Large intestine (tissue), 3 donors: ENCODE measurements at regions not wholly inside any gene's neighbourhood (a gene's known extent, or its start where the extent isn't known, plus 50 kb on each side); places are given as distances from the start of the nearest gene placed in this dataset.

ENCODE experiments used
- DNase-seq, 2 donors: peaks; one replicate each; pipeline versions ENCODE4 v3.0.0 to v3.0.0-alpha.2; 2013
- H3K27ac ChIP-seq: one replicate; pipeline ENCODE4 v1.5.1; 2013; ENCODE audit warnings: low read length
- H3K27me3 ChIP-seq: 2 replicates; pipeline ENCODE4 v1.6.1; 2013; ENCODE audit warnings: low read length; ENCODE audit not compliant: control insufficient read depth, insufficient read depth
- H3K36me3 ChIP-seq: 2 replicates; pipeline ENCODE4 v1.6.1; 2013; ENCODE audit warnings: low read length; ENCODE audit not compliant: control insufficient read depth, insufficient read depth
- H3K4me1 ChIP-seq: one replicate; pipeline ENCODE4 v1.6.1; 2013; ENCODE audit warnings: low read length; ENCODE audit not compliant: control insufficient read depth, insufficient read depth
- H3K4me3 ChIP-seq: one replicate; pipeline ENCODE4 v1.5.1; 2013; ENCODE audit warnings: low read length
- H3K9me3 ChIP-seq: one replicate; pipeline ENCODE4 v1.6.1; 2013; ENCODE audit warnings: mild to moderate bottlenecking, low read depth, low read length, moderate library complexity; ENCODE audit not compliant: control insufficient read depth
- WGBS: methylation state at CpG from one replicate; pipeline ENCODE4 v1.1.5; 2013; ENCODE audit warnings: low lambda C conversion rate; ENCODE audit not compliant: insufficient coverage; 5-methylcytosine and 5-hydroxymethylcytosine counted together

DNA sequence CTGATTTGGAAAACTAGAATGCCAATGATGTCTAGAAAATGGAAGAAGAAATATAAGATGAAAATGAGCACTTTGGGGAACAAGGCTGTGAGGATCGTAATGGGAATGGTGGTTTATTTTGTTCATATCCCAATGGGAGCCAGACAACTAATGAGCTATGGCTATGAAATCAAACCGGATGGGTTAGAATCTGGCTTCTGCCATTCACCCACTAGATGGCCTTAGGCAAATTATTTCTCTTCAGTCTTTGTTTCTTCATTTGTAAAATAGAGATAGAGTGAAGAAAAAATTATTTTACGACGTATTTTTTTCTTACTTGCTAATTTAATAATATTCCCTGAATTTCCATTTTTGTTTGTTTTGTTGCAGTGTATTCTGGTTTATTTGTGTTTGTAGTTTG, 572.1 kb upstream of the IGFBP3 start:
- WGBS = 100% methylated on average over 4 of the region's 4 CpGs
- DNase-seq = no peak
- no peaks in the 10 kb centered on the region for H3K36me3 ChIP-seq
- H3K27me3 ChIP-seq = no peaks in the 10 kb centered on the region
- H3K27ac ChIP-seq = no peak overlapping the region
- no peak overlapping the region for H3K4me3 ChIP-seq
- no peaks in the 10 kb centered on the region for H3K4me1 ChIP-seq
- H3K9me3 ChIP-seq = no peaks in the 10 kb centered on the region

DNA sequence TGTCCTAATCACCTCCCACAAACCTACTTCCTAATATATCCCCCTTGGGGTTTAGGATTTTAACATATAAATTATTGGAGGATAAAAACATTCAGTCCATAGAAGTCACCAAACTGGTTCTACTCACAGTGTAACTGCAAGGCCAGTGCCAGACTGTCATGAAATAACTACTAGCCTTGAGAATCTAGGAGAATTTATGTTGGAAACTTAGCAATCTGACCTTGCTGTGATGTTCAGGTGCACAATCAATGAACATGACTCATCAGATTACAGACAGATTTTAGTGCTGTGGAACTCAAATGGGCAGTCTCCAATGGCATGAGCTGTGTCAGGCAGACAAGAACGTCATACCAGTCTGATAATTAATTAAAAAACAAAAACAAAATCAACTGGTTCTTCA, 571.4 kb upstream of the IGFBP3 start:
- no CpG with 5 or more reads among the region's 1 CpG for WGBS

DNA sequence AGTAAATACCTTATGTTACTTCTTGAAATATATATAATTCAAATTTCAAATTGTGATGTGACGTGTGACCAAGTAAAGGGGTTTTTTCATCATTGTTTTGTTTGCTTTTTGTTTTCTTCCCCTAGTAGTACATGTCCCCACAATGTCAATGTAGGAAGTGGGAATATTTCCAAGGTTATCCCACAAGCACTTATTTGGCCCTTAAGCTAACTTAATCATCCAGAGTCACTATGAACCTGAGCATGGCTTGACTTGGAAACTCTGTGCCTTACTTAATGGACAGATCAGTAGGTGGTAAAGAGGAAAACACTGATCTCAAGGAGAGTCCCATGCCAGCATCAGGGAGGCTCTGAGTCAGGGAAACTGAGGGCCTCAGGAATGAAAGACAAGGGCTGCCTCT, 569.3 kb upstream of the IGFBP3 start:
- Histone ChIP-seq H3K27me3 (no peaks in the 10 kb centered on the region), H3K4me3 (no peak overlapping the region), H3K9me3 (no peaks in the 10 kb centered on the region), H3K4me1 (no peaks in the 10 kb centered on the region), H3K27ac (no peak overlapping the region), H3K36me3 (no peaks in the 10 kb centered on the region)
- 100% methylated on average over 1 of the region's 1 CpG for WGBS
- DNase-seq = no peak

More for the DNA sequence above, 571.4 kb upstream of the IGFBP3 start:
- no peaks in the 10 kb centered on the region for H3K36me3 ChIP-seq
- H3K9me3 ChIP-seq = no peaks in the 10 kb centered on the region
- no peak overlapping the region for H3K4me3 ChIP-seq
- no peaks in the 10 kb centered on the region for H3K4me1 ChIP-seq
- H3K27me3 ChIP-seq = no peaks in the 10 kb centered on the region
- no peak overlapping the region for H3K27ac ChIP-seq
- no peak for DNase-seq

DNA sequence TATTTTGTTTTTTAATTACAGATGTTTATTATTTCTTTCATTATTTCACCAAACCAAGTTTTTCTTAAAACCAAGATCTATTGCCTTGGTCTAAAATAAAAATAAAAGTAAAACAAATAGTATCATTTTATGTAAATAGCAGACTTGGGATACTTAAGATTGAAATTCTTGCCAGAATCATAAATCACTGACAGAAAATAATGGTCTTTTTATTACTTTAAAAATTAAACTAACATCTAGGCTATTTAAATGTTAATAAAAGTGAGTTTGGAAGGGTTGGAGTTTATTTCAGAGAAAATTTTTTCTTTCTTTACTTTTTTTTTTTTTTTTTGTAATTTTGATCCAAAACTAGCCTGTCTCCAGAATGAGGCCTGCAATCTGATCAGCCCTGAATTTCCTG, 568.0 kb upstream of the IGFBP3 start:
- H3K27me3 ChIP-seq = no peaks in the 10 kb centered on the region
- H3K4me1 ChIP-seq = no peaks in the 10 kb centered on the region
- no peaks in the 10 kb centered on the region for H3K36me3 ChIP-seq
- H3K4me3 ChIP-seq = no peak overlapping the region
- DNase-seq = no peak
- H3K9me3 ChIP-seq = no peaks in the 10 kb centered on the region
- no peak overlapping the region for H3K27ac ChIP-seq

DNA sequence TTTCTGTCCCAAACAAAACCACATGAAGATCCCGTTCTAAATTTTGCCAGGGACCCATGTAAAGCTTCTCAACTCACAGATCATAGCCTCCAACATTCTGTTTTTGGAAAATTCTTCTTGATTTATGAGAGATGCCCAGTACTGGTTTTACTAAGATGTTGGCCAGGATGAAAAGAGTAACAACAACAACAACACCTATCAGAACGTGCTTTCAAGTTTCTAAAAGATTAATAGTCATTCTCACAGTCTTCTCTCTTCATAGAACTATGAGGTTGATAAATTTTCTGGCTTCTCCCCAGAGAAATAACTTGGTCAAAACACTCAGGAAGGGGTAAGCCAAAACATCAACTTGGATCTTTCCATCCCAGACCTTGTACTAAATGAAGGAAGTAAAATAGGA, 567.5 kb upstream of the IGFBP3 start:
- Histone ChIP-seq H3K9me3 (no peaks in the 10 kb centered on the region), H3K27me3 (no peaks in the 10 kb centered on the region), H3K36me3 (no peaks in the 10 kb centered on the region), H3K4me3 (no peak overlapping the region), H3K4me1 (no peaks in the 10 kb centered on the region), H3K27ac (no peak overlapping the region)
- no CpG with 5 or more reads among the region's 2 CpGs for WGBS
- DNase-seq = no peak

DNA sequence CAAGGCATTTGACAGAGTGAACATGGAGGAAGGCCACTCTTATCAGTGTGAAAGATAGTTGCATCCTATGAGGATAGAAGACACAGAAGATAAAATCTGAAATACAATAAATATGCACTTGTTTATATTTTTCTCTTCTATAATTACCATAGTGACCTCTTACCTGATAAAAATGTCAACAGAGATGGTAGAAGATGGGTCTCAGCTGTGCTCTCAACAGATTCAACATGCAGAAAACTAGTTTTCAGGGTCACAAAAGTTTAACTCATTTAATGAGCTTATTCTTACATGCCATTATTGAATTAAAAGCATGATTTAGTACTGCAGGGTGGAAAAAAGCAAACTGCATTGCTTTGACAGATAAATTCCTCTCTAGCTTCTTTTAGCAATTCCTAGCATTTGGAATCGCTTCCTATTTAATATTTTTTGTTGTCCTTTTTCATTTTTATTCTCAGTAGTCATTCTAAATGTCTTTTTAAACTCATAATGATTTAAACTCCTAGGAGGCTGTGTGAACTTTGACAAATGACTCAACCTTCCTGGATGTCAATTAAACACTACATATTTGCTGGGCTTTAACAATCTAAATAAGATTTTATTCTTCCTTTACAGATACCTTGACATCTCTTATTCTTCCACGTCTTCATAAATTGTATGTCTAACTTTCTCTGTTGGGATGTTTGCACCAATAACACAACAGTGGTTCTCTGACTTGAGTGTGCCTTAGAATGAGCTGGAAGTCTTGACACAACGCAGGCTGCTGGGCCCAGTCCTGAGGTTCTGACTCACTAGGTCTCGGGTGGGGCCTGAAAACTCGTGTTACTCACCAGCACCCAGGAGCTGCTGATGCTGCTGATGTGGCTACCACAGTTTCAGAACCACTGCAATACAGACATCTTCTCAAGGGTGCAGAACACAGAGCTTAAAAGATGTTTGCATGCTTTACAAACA, 565.5 kb upstream of the IGFBP3 start:
- H3K9me3 ChIP-seq = no peaks in the 10 kb centered on the region
- no peak overlapping the region for H3K4me3 ChIP-seq
- no peaks in the 10 kb centered on the region for H3K4me1 ChIP-seq
- H3K27ac ChIP-seq = no peak overlapping the region
- no peaks in the 10 kb centered on the region for H3K27me3 ChIP-seq
- H3K36me3 ChIP-seq = no peaks in the 10 kb centered on the region
- no peak for DNase-seq
- WGBS = 70% methylated on average over 1 of the region's 5 CpGs

DNA sequence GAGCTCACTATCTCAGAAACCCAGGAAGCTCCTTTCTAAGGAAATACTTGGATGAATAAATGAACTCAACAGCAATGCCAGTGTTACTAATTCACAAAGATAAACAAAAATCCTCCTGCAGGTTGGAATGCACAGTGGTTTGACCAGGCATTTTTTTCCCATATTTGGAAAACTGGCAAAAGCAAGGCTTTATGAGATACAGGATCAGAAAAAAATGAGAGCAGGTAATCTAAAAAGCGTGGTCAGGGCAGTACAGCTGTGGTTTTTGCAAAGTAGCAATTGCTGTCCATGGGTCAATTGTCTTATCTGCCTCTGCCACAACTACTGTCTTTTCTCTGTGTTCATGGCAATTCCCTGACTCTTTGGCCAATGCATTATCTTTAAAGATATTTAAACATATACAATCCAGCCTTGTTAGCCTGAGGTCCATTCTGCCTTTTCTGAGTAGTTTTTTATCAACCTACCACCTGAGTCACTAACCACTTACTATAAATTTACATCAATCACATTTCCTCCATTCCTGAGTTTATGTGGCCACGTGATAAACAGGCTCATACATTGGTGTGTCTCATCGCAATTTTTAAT, 564.5 kb upstream of the IGFBP3 start:
- no peak for DNase-seq

DNA sequence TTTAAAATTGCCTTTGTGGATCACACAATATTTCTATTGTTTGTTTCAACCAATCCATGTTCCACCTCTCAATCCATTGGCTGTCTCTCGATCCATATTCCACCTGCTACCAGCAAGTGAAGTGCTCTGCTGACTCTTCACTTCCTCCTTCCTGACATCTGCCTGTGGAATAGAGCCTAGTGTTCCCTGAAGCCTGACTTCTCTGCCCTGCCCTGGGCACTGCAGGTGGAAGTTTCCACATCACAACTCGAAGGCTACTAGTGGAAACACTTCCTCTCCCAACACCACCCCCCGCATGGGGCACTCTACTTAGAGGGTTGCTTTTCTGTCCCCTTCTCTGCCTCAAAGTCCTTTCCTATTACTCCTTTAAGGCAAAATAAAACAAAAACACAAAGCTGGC, 563.8 kb upstream of the IGFBP3 start:
- no peaks in the 10 kb centered on the region for H3K9me3 ChIP-seq
- DNase-seq = no peak
- H3K4me1 ChIP-seq = no peaks in the 10 kb centered on the region
- no peak overlapping the region for H3K27ac ChIP-seq
- H3K27me3 ChIP-seq = no peaks in the 10 kb centered on the region
- no CpG with 5 or more reads among the region's 3 CpGs for WGBS
- H3K4me3 ChIP-seq = no peak overlapping the region
- H3K36me3 ChIP-seq = no peaks in the 10 kb centered on the region

More for the DNA sequence above, 564.5 kb upstream of the IGFBP3 start:
- no CpG with 5 or more reads among the region's 3 CpGs for WGBS
- Histone ChIP-seq H3K27ac (no peak overlapping the region), H3K27me3 (no peaks in the 10 kb centered on the region), H3K9me3 (no peaks in the 10 kb centered on the region), H3K4me3 (no peak overlapping the region), H3K4me1 (no peaks in the 10 kb centered on the region), H3K36me3 (no peaks in the 10 kb centered on the region)

DNA sequence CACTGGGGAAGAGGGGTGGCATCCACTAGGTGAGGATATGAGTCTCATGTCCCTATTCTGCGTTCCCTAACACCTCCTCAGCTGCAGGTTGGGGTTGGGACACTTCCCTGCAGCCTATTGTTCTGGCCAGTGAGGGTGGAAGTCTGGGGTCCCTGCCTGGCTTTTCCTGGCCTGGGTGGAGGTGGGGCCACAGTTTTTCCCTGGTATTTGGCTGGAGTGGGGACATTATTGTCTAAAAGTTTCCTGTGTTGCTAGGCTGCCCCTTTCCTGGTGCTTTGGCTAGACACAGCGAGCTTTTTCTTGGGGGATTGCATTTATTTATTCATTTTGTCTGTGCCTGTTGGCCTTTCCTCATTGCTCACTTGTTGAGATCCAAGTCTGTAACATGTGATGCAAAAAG, 559.5 kb upstream of the IGFBP3 start:
- Histone ChIP-seq H3K27me3 (no peaks in the 10 kb centered on the region), H3K9me3 (no peaks in the 10 kb centered on the region), H3K36me3 (no peaks in the 10 kb centered on the region), H3K27ac (no peak overlapping the region), H3K4me3 (no peak overlapping the region), H3K4me1 (no peaks in the 10 kb centered on the region)
- no CpG with 5 or more reads among the region's 2 CpGs for WGBS
- DNase-seq = no peak

DNA sequence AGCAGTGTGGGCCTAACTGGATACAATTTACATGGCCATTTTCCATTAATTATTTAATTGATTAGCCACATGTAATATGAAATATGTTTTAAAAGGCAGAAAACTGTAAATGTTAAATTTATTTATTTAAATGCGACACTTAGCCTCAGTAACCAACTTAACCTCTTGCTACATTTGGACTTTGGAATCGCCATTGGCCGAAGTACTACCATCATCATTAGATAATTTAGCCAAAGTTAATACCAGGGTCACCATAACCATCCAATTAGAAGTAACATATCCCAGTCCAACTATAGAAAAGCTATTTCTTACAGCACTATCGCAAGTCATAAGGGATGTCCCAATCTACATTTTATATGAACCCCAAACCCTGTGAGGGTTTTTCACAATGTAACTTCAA, 558.6 kb upstream of the IGFBP3 start:
- Histone ChIP-seq H3K4me1 (no peaks in the 10 kb centered on the region), H3K9me3 (no peaks in the 10 kb centered on the region), H3K4me3 (no peak overlapping the region), H3K27me3 (no peaks in the 10 kb centered on the region), H3K27ac (no peak overlapping the region), H3K36me3 (no peaks in the 10 kb centered on the region)
- no peak for DNase-seq
- WGBS = 60% methylated on average over 1 of the region's 4 CpGs

DNA sequence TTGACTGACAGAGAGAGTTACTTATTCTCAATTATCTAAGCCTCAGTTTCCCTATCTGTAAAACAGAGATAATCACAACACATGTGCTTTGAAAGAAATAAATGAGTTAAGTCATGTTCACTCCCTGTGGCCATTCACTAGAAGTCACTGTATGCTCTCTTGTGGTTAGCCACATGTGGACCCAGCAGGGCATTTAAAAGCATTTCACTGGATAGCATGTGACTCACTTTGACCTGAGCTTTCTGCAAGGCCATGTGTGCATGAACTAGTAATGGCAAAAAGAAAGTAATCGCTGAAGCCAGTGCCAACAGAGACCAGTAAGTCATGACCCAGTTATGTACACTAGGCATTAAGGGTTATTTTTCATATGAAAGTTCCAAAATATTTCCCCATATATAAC, 557.0 kb upstream of the IGFBP3 start:
- Histone ChIP-seq H3K4me3 (no peak overlapping the region), H3K27me3 (no peaks in the 10 kb centered on the region), H3K9me3 (peaks cover 5% of the 10 kb centered on the region), H3K36me3 (no peaks in the 10 kb centered on the region), H3K27ac (no peak overlapping the region), H3K4me1 (no peaks in the 10 kb centered on the region)
- 100% methylated on average over 1 of the region's 1 CpG for WGBS
- DNase-seq = no peak
